PFSK-1 (cell line): ENCODE measurements at regions not wholly inside any gene's neighbourhood (a gene's known extent, or its start where the extent isn't known, plus 50 kb on each side); places are given as distances from the start of the nearest gene placed in this dataset.

Experiments
- FOXP2 ChIP-seq: optimal IDR thresholded peaks from 2 replicates; pipeline ENCODE3; 2011; ENCODE audit warnings: borderline replicate concordance, control low read depth, inconsistent platforms; ENCODE audit not compliant: insufficient read depth; ENCODE audit errors: extremely low read length, extremely low read depth
- POLR2AphosphoS5 ChIP-seq: IDR thresholded peaks from 2 replicates; pipeline ENCODE4 v1.6.1; 2012; ENCODE audit warnings: low read depth, mild to moderate bottlenecking, control low read depth, low read length, moderate library complexity
- REST ChIP-seq, 2 experiments: IDR thresholded peaks; 2 replicates each; pipeline versions ENCODE4 v1.6.1 to v1.8.0; 2011 to 2012; ENCODE audit warnings: low read depth in 2 of 2, low read length in 2 of 2, control low read depth in 1 of 2, inconsistent platforms in 1 of 2, mild to moderate bottlenecking in 1 of 2, moderate library complexity in 1 of 2; ENCODE audit not compliant: insufficient read depth in 1 of 2
- SIN3A ChIP-seq: IDR thresholded peaks from 2 replicates; pipeline ENCODE4 v1.6.1; 2012; ENCODE audit warnings: mild to moderate bottlenecking, low read length, moderate library complexity, borderline replicate concordance; ENCODE audit not compliant: insufficient read depth
- TAF1 ChIP-seq: IDR thresholded peaks from 2 replicates; pipeline ENCODE4 v1.6.1; 2012; ENCODE audit warnings: low read length, control low read depth, borderline replicate concordance; ENCODE audit not compliant: insufficient read depth

- TF ChIP-seq SIN3A (no peak), TAF1 (no peak), POLR2AphosphoS5 (no peak), REST (IDR thresholded peaks at IDR 0.05; ENCODE audit: insufficient read depth in 1 of 2, low read depth in 2 of 2, low read length in 2 of 2) (no peak), FOXP2 (no peak)
Measured at GRCh38 chr19:28495046-28495445, 717.9 kb downstream of the UQCRFS1 start.
